Middle frontal gyrus (tissue), 1 donor: ENCODE measurements at regions not wholly inside any gene's neighbourhood (a gene's known extent, or its start where the extent isn't known, plus 50 kb on each side); places are given as distances from the start of the nearest gene placed in this dataset.

Source experiments
- DNase-seq: peaks from one replicate; pipeline ENCODE4 v3.0.0-alpha.2; 2015; ENCODE audit warnings: low spot score; ENCODE audit errors: extremely low spot score

GRCh38 chr12:41892302-41892701, 252.4 kb downstream of the GXYLT1 start:
- no peak for DNase-seq

GRCh38 chr12:41891226-41891625, 253.4 kb downstream of the GXYLT1 start:
- no peak for DNase-seq

- no peak for DNase-seq
Observed at GRCh38 chr12:41888285-41888684, 256.4 kb downstream of the GXYLT1 start.

GRCh38 chr12:41881891-41882805, 262.5 kb downstream of the GXYLT1 start:
- no peak for DNase-seq

GRCh38 chr12:41869432-41869831, 275.2 kb downstream of the GXYLT1 start:
- no peak for DNase-seq

GRCh38 chr12:41866878-41867430, 277.7 kb downstream of the GXYLT1 start:
- no peak for DNase-seq

GRCh38 chr12:41856228-41856627, 288.4 kb downstream of the GXYLT1 start:
- DNase-seq: no peak

- no peak for DNase-seq
Observed at GRCh38 chr12:41850046-41850445, 294.6 kb downstream of the GXYLT1 start.

- DNase-seq: no peak
Observed at GRCh38 chr12:41846718-41847117, 298.0 kb downstream of the GXYLT1 start.

- DNase-seq: no peak
Observed at GRCh38 chr12:41836416-41836815, 308.3 kb downstream of the GXYLT1 start.

- no peak for DNase-seq
Observed at GRCh38 chr12:41835556-41835955, 309.1 kb downstream of the GXYLT1 start.

GRCh38 chr12:41819948-41820347, 324.7 kb downstream of the GXYLT1 start:
- DNase-seq: no peak

GRCh38 chr12:41804026-41804425, 340.6 kb downstream of the GXYLT1 start:
- no peak for DNase-seq

GRCh38 chr12:41802803-41803202, 341.9 kb downstream of the GXYLT1 start:
- DNase-seq: no peak

GRCh38 chr12:41801261-41801660, 343.4 kb downstream of the GXYLT1 start:
- no peak for DNase-seq

GRCh38 chr12:41799671-41800070, 345.0 kb downstream of the GXYLT1 start:
- DNase-seq: no peak

GRCh38 chr12:41795910-41796309, 348.8 kb downstream of the GXYLT1 start:
- DNase-seq: no peak

GRCh38 chr12:41795051-41795600, 349.5 kb downstream of the GXYLT1 start:
- no peak for DNase-seq

- DNase-seq: no peak
Observed at GRCh38 chr12:41794336-41794735, 350.3 kb downstream of the GXYLT1 start.

GRCh38 chr12:41784957-41785356, 359.7 kb downstream of the GXYLT1 start:
- DNase-seq: no peak

- no peak for DNase-seq
Observed at GRCh38 chr12:41778934-41779333, 365.7 kb downstream of the GXYLT1 start.

- DNase-seq: no peak
Observed at GRCh38 chr12:41777064-41777790, 367.4 kb downstream of the GXYLT1 start.
